Type B pancreatic cell (in vitro differentiated cells): ENCODE measurements at regions not wholly inside any gene's neighbourhood (a gene's known extent, or its start where the extent isn't known, plus 50 kb on each side); places are given as distances from the start of the nearest gene placed in this dataset.

ENCODE experiments used
- DNase-seq: peaks from one replicate; pipeline ENCODE4 v3.0.0; 2021; ENCODE audit warnings: mixed read lengths; ENCODE audit not compliant: unreplicated experiment; ENCODE audit errors: extremely low spot score
- H3K27ac Mint-ChIP-seq: 2 replicates; pipeline ENCODE4 v1.8.0; 2021; ENCODE audit warnings: mild to moderate bottlenecking, mixed read lengths
- H3K27me3 Mint-ChIP-seq: 2 replicates; pipeline ENCODE4 v1.8.0; 2021; ENCODE audit warnings: mixed read lengths
- H3K36me3 Mint-ChIP-seq: 2 replicates; pipeline ENCODE4 v1.8.0; 2021; ENCODE audit warnings: mixed read lengths
- H3K4me1 Mint-ChIP-seq: one replicate; pipeline ENCODE4 v1.8.0; 2021; ENCODE audit warnings: mixed read lengths; ENCODE audit not compliant: unreplicated experiment
- H3K4me3 Mint-ChIP-seq: 2 replicates; pipeline ENCODE4 v1.8.0; 2021; ENCODE audit warnings: mild to moderate bottlenecking, mixed read lengths
- H3K9me3 Mint-ChIP-seq: 2 replicates; pipeline ENCODE4 v1.8.0; 2021; ENCODE audit warnings: mixed read lengths
- CTCF ChIP-seq: fragments of 200-600 bp; sonication (generic); conservative IDR thresholded peaks from 2 replicates; pipeline ENCODE4 v1.5.0; 2021; ENCODE audit warnings: antibody characterized with exemption, mild to moderate bottlenecking

- H3K36me3 Mint-ChIP-seq = no peaks in the 10 kb centered on the region
- TF ChIP-seq CTCF = no peak
These were observed 76.1 kb downstream of the KIF4B start for GRCh38 chr5:155089643-155090042.

GRCh38 chr5:155091063-155091648 lies 77.6 kb downstream of the KIF4B start:
- Mint-ChIP-seq H3K27ac (peak overlapping the region; percentile 41), H3K4me1 (no peaks in the 10 kb centered on the region), H3K9me3 (no peaks in the 10 kb centered on the region), H3K4me3 (no peak overlapping the region), H3K36me3 (no peaks in the 10 kb centered on the region), H3K27me3 (no peaks in the 10 kb centered on the region)
- no peak for DNase-seq
- TF ChIP-seq CTCF = no peak

More at GRCh38 chr5:155089643-155090042, 76.1 kb downstream of the KIF4B start:
- DNase-seq = no peak
- Mint-ChIP-seq H3K9me3 (peaks cover 7% of the 10 kb centered on the region), H3K27ac (no peak overlapping the region), H3K4me3 (no peak overlapping the region), H3K27me3 (no peaks in the 10 kb centered on the region), H3K4me1 (no peaks in the 10 kb centered on the region)

- TF ChIP-seq CTCF = no peak
- DNase-seq = no peak
- Mint-ChIP-seq H3K4me1 (no peaks in the 10 kb centered on the region), H3K4me3 (no peak overlapping the region), H3K9me3 (no peaks in the 10 kb centered on the region), H3K36me3 (no peaks in the 10 kb centered on the region), H3K27ac (peak overlapping the region; percentile 54), H3K27me3 (no peaks in the 10 kb centered on the region)
These were observed 78.5 kb downstream of the KIF4B start for GRCh38 chr5:155091768-155092717.

GRCh38 chr5:155094455-155094854 lies 80.9 kb downstream of the KIF4B start:
- Mint-ChIP-seq H3K9me3 (no peaks in the 10 kb centered on the region), H3K4me1 (no peaks in the 10 kb centered on the region), H3K27ac (no peak overlapping the region), H3K36me3 (no peaks in the 10 kb centered on the region), H3K4me3 (no peak overlapping the region), H3K27me3 (no peaks in the 10 kb centered on the region)
- TF ChIP-seq CTCF = no peak
- DNase-seq = no peak

GRCh38 chr5:155097995-155098394 lies 84.4 kb downstream of the KIF4B start:
- H3K27me3 Mint-ChIP-seq = peaks cover 2% of the 10 kb centered on the region
- H3K4me1 Mint-ChIP-seq = no peaks in the 10 kb centered on the region
- DNase-seq = no peak
- H3K27ac Mint-ChIP-seq = no peak overlapping the region
- no peak overlapping the region for H3K4me3 Mint-ChIP-seq
- H3K36me3 Mint-ChIP-seq = no peaks in the 10 kb centered on the region
- TF ChIP-seq CTCF = no peak
- H3K9me3 Mint-ChIP-seq = no peaks in the 10 kb centered on the region
